Esophagus muscularis mucosa (tissue), 4 donors: ENCODE measurements at regions not wholly inside any gene's neighbourhood (a gene's known extent, or its start where the extent isn't known, plus 50 kb on each side); places are given as distances from the start of the nearest gene placed in this dataset.
"Not testable (repeated sequence)": the region's sequence is repeated elsewhere in the genome, so short reads cannot be mapped to it uniquely, and the experiment has no call there.

Experiments
- CTCF ChIP-seq, 3 experiments: fragments of 200-600 bp in 2 of 3; fragments of 450-650 bp in 1 of 3; sonication (generic) in 2 of 3; IDR thresholded peaks; one replicate each; pipeline ENCODE4 v1.5.1; 2017 to 2019; ENCODE audit warnings: antibody characterized with exemption in 3 of 3, mild to moderate bottlenecking in 2 of 3, moderate library complexity in 1 of 3
- EP300 ChIP-seq: sonication (generic); formaldehyde crosslinking; IDR thresholded peaks from one replicate; pipeline ENCODE4 v1.6.1; 2017; ENCODE audit warnings: antibody characterized with exemption
- POLR2A ChIP-seq: fragments of 450-650 bp; IDR thresholded peaks from one replicate; pipeline ENCODE4 v1.6.1; 2017; ENCODE audit warnings: antibody characterized with exemption, moderate library complexity, mild to moderate bottlenecking, low read depth
- POLR2AphosphoS5 ChIP-seq, 2 donors: sonication (generic); formaldehyde crosslinking; IDR thresholded peaks; one replicate each; pipeline ENCODE4 v1.6.1; 2017; ENCODE audit warnings: antibody characterized with exemption in 2 of 2

- TF ChIP-seq POLR2A; CTCF (IDR thresholded peaks at IDR 0.05); POLR2AphosphoS5 (IDR thresholded peaks at IDR 0.05); EP300: not testable (repeated sequence)
These were observed 411.7 kb upstream of the WSB1 start for GRCh38 chr17:26882097-26882761.
